Activated CD8-positive, alpha-beta T cell treated with anti-CD3 and anti-CD28 coated beads for 36 hours (primary cell): ENCODE measurements at regions not wholly inside any gene's neighbourhood (a gene's known extent, or its start where the extent isn't known, plus 50 kb on each side); places are given as distances from the start of the nearest gene placed in this dataset.

Experiments
- ATAC-seq: fragments of 200-7000 bp; cut with Tn5 transposase; one replicate; pipeline ENCODE4 v1.10.0; 2021; ENCODE audit warnings: mild to moderate bottlenecking, moderate library complexity
- CTCF ChIA-PET: fragments of 350-600 bp; sonication (Branson Sonifier 250); formaldehyde crosslinking; loops from one replicate; lab custom pipeline; 2021; ENCODE audit warnings: antibody characterized with exemption; lab: Charles Lee
- POLR2A ChIA-PET: fragments of 350-600 bp; sonication (Branson Sonifier 250); formaldehyde crosslinking; loops from one replicate; lab custom pipeline; 2021; ENCODE audit warnings: antibody characterized with exemption; lab: Charles Lee
- DNase-seq: peaks from one replicate; pipeline ENCODE4 v3.0.0-alpha.2; 2020
- H3K27ac Mint-ChIP-seq: one replicate; pipeline ENCODE4 v1.8.0; 2021; ENCODE audit warnings: mild to moderate bottlenecking, mixed read lengths
- H3K27me3 Mint-ChIP-seq: one replicate; pipeline ENCODE4 v1.8.0; 2021; ENCODE audit warnings: mixed read lengths
- H3K36me3 Mint-ChIP-seq: one replicate; pipeline ENCODE4 v1.8.0; 2021; ENCODE audit warnings: low read depth, mixed read lengths
- H3K4me1 Mint-ChIP-seq: one replicate; pipeline ENCODE4 v1.8.0; 2021; ENCODE audit warnings: low read depth, mixed read lengths
- H3K4me3 Mint-ChIP-seq: one replicate; pipeline ENCODE4 v1.8.0; 2021; ENCODE audit warnings: mild to moderate bottlenecking, moderate library complexity, mixed read lengths
- H3K9me3 Mint-ChIP-seq: one replicate; pipeline ENCODE4 v1.8.0; 2021; ENCODE audit warnings: mixed read lengths
- CTCF ChIP-seq: fragments of 200-600 bp; IDR thresholded peaks from one replicate; pipeline ENCODE4 v1.8.0; 2022; ENCODE audit warnings: antibody characterized with exemption, mild to moderate bottlenecking
- intact Hi-C: fragments of 100-400 bp; cut with micrococcal nuclease; formaldehyde crosslinking; loops from one replicate; pipeline ENCODE4 v1.10.0; 2022

GRCh38 chr5:78698191-78698791 lies 49.7 kb upstream of the LHFPL2 start:
- H3K4me1 Mint-ChIP-seq, result no peaks in the 10 kb centered on the region
- DNase-seq (no peak), ATAC-seq (no peak)
- no peak overlapping the region for H3K4me3 Mint-ChIP-seq
- CTCF ChIA-PET, result no interaction called here
- H3K36me3 Mint-ChIP-seq, result no peaks in the 10 kb centered on the region
- POLR2A ChIA-PET, result no interaction called here
- no peak overlapping the region for H3K27ac Mint-ChIP-seq
- peaks cover 2% of the 10 kb centered on the region for H3K9me3 Mint-ChIP-seq
- H3K27me3 Mint-ChIP-seq, result peaks cover 5% of the 10 kb centered on the region
- TF ChIP-seq CTCF, result no peak
- intact Hi-C loops, result no loop called here
